Midbrain (tissue), 1 donor: ENCODE measurements at regions not wholly inside any gene's neighbourhood (a gene's known extent, or its start where the extent isn't known, plus 50 kb on each side); places are given as distances from the start of the nearest gene placed in this dataset.

Source experiments
- DNase-seq: peaks from one replicate; lab custom pipeline; 2025; lab: John Stamatoyannopoulos, UW

- no peak for DNase-seq
These were observed 846.5 kb downstream of the TYW1 start for GRCh38 chr7:67843001-67843565.

- no peak for DNase-seq
These were observed 847.0 kb downstream of the TYW1 start for GRCh38 chr7:67843615-67844014.

GRCh38 chr7:67847092-67847787 is 850.6 kb downstream of the TYW1 start:
- DNase-seq, result no peak

DNA sequence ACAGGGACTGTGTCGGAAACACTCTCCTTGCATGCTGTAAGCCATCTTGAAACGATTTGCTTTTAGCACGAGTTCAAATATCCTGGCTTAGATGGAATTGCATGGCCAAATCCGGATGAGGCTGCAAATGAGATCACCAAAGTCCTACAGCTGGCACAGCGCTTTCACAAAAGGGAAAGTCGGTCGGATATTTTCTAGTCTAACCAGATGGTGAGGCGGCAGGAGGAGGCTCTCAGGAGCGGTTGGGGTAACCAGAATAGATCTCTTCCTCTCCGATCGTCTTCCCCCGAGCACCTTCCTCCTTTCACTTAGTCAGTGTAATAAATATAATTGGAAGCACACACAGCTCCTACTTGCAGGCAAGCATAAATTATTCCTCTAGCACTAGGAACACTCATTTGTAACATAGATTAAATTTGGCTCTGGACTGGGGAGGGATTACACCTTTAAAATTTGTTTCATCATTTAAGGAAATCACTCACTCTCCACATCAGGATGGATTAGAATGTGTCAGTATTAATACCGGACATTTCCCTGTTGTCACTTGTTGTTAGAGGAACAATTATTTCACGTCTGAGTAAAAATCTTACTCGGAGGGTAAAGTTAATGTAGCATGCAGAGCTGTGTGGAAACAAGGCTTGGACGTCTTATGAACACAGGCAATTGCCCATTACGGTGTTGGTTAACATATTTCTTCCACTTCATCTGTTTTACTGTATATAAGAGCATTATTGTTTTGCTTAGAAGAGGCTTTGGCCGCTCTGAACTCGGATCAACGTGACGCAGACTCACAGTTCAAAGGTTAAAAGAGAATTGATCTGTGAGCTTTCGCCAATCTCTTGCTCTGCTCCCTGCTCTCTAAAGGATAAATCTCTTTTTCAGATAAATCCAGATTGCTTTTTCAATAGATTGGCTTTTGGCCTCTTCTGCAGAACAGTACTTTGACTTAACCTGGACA is 857.9 kb downstream of the TYW1 start:
- no peak for DNase-seq

DNA sequence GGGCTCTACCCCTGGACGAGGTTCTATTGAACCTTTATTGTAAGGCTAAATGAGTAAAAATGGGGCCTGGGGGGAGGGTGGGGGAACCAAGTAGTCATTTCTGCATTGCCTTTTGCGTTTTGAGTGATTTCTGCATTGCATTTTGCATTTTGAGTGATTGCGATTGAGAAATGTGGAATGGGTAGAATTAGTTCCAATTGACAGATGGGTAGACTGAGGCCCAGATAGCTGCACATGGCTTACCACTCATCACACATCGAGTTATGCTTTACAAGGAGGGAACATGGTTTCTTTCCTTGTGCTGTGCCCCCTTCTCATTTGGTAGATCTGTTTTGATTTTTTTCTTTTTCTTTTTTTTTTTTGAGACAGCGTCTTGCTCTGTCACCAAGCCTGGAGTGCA is 858.7 kb downstream of the TYW1 start:
- DNase-seq, result no peak

GRCh38 chr7:67856046-67856445 is 859.4 kb downstream of the TYW1 start:
- DNase-seq, result no peak

DNA sequence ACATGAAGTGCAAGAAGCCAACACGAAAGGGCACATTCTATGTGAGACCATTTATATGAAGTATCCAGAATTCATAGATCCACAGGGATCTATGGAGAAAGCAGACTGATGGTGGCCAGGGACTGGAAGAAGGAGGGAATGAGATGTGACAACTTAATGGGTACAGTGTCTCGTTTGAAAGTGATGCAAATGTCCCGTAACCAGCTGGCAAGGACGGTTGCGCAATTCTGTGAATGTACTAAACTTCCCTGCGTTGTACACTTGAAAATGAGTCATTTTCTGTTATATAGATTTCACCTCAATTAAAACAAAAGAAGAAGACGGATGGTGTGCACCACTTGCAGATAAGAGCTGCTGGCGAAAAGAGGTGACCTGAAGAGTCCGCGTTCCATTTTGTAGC is 861.1 kb downstream of the TYW1 start:
- no peak for DNase-seq

GRCh38 chr7:67858931-67859330 is 862.3 kb downstream of the TYW1 start:
- no peak for DNase-seq

- no peak for DNase-seq
These were observed 867.3 kb downstream of the TYW1 start for GRCh38 chr7:67863911-67864310.

GRCh38 chr7:67866054-67866453 is 869.4 kb downstream of the TYW1 start:
- DNase-seq, result no peak

DNA sequence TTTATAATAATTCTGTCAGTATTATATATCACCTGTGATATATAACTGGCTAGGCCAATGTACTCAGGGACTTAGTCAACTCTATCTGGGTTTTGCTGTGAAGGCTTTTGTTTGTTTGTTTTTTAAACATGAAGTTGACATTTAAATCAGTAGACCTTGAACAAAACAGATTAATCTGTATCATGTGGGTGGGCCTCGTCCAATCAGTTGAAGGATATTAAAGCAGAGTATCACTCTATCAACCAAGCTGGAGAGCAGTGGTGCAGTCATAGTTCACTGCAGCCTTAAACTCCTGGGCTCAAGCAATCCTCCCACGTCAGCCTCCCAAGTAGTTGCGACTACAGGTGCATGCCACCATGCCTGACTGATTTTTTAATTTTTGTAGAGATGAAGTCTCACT is 870.2 kb downstream of the TYW1 start:
- no peak for DNase-seq

DNA sequence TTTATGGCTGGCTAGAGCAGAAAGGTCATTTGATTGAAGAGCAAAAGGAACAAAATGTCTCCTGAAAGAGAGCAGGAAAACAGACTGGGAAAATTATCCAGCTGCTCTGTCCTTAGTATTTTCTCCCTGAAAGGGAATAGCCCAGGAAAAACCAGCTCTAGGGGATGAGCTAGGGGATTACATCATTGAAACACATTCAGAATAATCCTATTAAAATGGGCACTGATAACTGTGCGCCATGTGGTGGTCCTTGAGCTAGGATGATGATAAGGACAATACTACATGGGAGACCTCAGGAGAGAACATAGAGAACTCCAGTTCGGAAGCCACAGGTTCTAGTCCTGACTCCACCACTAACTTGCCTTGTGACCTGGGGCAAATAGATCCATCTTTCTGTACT is 873.8 kb downstream of the TYW1 start:
- DNase-seq, result no peak

GRCh38 chr7:67875558-67875957 is 878.9 kb downstream of the TYW1 start:
- DNase-seq, result no peak

- DNase-seq, result no peak
These were observed 882.2 kb downstream of the TYW1 start for GRCh38 chr7:67878808-67879207.

GRCh38 chr7:67882843-67883242 is 886.2 kb downstream of the TYW1 start:
- no peak for DNase-seq

DNA sequence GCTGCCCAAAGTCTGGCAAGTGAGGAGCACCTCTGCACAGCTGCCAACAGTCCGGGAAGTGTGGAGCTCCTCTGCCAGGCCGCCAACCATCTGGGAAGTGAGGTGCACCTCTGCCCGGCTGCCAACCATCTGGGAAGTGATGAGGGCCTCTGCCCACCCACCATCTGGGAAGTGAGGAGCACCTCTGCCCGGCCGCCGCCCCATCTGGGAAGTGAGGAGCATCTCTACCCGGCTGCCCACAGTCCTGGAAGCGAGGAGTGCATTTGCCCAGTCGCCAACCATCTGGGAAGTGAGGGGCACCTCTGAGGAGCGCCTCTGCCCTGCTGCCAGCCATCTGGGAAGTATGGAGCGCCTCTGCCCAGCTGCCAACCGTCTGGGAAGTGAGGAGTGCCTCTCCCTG is 893.7 kb downstream of the TYW1 start:
- no peak for DNase-seq

DNA sequence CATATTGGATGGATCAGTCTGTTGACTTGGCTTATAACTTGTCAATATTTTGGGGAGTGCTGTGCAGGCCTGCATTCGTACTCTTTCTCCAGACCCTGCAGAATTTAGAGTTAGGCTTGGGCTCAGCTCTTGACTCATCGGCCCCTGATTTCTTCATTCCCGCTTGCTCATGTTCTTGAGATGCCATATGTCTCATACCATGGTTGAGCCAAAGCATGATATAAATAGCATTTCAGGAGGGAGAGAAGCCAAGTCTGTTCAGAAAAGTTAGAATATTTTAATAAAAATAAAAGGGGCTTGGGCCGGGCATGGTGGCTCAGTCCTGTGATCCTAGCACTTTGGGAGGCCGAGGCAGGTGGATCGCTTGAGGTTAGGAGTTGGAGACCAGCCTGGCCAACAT is 898.1 kb downstream of the TYW1 start:
- no peak for DNase-seq

GRCh38 chr7:67896721-67897120 is 900.1 kb downstream of the TYW1 start:
- no peak for DNase-seq

GRCh38 chr7:67900456-67900855 is 903.8 kb downstream of the TYW1 start:
- DNase-seq, result no peak

DNA sequence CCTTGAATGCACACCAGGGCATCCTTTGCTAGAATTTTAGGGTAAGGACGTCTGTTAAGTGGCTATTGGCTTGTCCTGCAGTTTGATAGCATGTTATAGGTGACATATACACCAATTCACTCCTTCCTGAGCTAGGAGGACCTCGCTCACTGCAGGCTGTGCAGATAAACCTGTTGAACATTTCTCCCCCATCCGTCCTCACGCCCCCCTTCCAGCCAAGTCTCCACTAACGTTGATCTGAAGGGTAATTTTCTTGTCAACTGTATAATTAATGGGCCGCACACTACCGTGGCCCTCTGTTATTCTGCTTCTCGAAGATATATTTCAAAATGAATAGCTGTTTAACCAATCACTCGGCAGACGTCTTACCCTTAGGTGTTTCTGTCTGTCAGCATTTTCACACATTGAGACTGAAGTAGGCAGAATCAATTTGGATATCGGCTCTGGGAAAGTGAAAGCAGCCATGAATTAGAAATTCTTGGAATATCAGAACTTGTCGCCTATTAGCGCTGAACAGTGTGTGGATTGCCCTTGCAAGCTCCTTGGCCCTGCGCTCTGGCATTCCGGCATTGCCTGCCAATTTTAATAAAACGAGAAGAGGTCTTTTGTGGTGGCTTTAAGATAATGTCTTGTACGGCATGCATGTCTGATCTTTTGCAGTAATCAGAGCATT is 905.3 kb downstream of the TYW1 start:
- no peak for DNase-seq

- DNase-seq, result no peak
These were observed 911.2 kb downstream of the TYW1 start for GRCh38 chr7:67907792-67908191.

- no peak for DNase-seq
These were observed 915.8 kb downstream of the TYW1 start for GRCh38 chr7:67912437-67912836.
